Right forelimb (tissue), 1 donor: ENCODE measurements at regions not wholly inside any gene's neighbourhood (a gene's known extent, or its start where the extent isn't known, plus 50 kb on each side); places are given as distances from the start of the nearest gene placed in this dataset.

ENCODE experiments used
- DNase-seq: peaks from one replicate; pipeline ENCODE4 v3.0.0-alpha.2; 2018

GRCh38 chr3:177977381-177978158 is 558.7 kb upstream of the KCNMB2 start:
- no peak for DNase-seq

- DNase-seq: no peak
These were observed 557.3 kb upstream of the KCNMB2 start for GRCh38 chr3:177978946-177979345.

- no peak for DNase-seq
These were observed 556.5 kb upstream of the KCNMB2 start for GRCh38 chr3:177979703-177980102.

GRCh38 chr3:177981576-177981975 is 554.7 kb upstream of the KCNMB2 start:
- no peak for DNase-seq

- no peak for DNase-seq
These were observed 554.2 kb upstream of the KCNMB2 start for GRCh38 chr3:177982034-177982433.

- no peak for DNase-seq
These were observed 552.9 kb upstream of the KCNMB2 start for GRCh38 chr3:177983320-177983719.

- DNase-seq: no peak
These were observed 543.0 kb upstream of the KCNMB2 start for GRCh38 chr3:177992993-177993970.

GRCh38 chr3:177994976-177995375 is 541.3 kb upstream of the KCNMB2 start:
- DNase-seq: no peak

GRCh38 chr3:177995381-177996085 is 540.7 kb upstream of the KCNMB2 start:
- DNase-seq: no peak

GRCh38 chr3:178001670-178002101 is 534.5 kb upstream of the KCNMB2 start:
- no peak for DNase-seq

- DNase-seq: no peak
These were observed 534.1 kb upstream of the KCNMB2 start for GRCh38 chr3:178002113-178002512.

- DNase-seq: no peak
These were observed 532.5 kb upstream of the KCNMB2 start for GRCh38 chr3:178003756-178004155.

GRCh38 chr3:178005961-178006360 is 530.3 kb upstream of the KCNMB2 start:
- DNase-seq: no peak

GRCh38 chr3:178010306-178010705 is 525.9 kb upstream of the KCNMB2 start:
- DNase-seq: no peak

GRCh38 chr3:178019645-178020044 is 516.6 kb upstream of the KCNMB2 start:
- no peak for DNase-seq

GRCh38 chr3:178022599-178022998 is 513.6 kb upstream of the KCNMB2 start:
- no peak for DNase-seq

GRCh38 chr3:178028933-178029332 is 507.3 kb upstream of the KCNMB2 start:
- DNase-seq: no peak

- DNase-seq: no peak
These were observed 499.6 kb upstream of the KCNMB2 start for GRCh38 chr3:178036451-178037144.

GRCh38 chr3:178041931-178042330 is 494.3 kb upstream of the KCNMB2 start:
- no peak for DNase-seq

GRCh38 chr3:178042376-178042775 is 493.9 kb upstream of the KCNMB2 start:
- DNase-seq: no peak

GRCh38 chr3:178043084-178043483 is 493.2 kb upstream of the KCNMB2 start:
- DNase-seq: no peak

GRCh38 chr3:178044320-178044719 is 491.9 kb upstream of the KCNMB2 start:
- no peak for DNase-seq

GRCh38 chr3:178047496-178047895 is 488.7 kb upstream of the KCNMB2 start:
- DNase-seq: no peak
